Activated T-helper 1 cell treated with anti-CD3 and anti-CD28 coated beads, Interleukin-12 subunit alpha, Interleukin-12 subunit beta, Interleukin-2, Interleukin-4 antibody, amounts not matched to agents 30 ng/mL and 10 ng/mL and 1 ng/mL, durations not matched to agents 14 hours and 24 hours and 36 hours (primary cell): ENCODE measurements at regions not wholly inside any gene's neighbourhood (a gene's known extent, or its start where the extent isn't known, plus 50 kb on each side); places are given as distances from the start of the nearest gene placed in this dataset.

Source experiments
- DNase-seq: peaks from one replicate; pipeline ENCODE4 v3.0.0; 2021; ENCODE audit warnings: low spot score
- H3K27ac Mint-ChIP-seq: one replicate; pipeline ENCODE4 v1.8.0; 2021; ENCODE audit warnings: mild to moderate bottlenecking, mixed read lengths
- H3K27me3 Mint-ChIP-seq: one replicate; pipeline ENCODE4 v1.8.0; 2022; ENCODE audit warnings: mild to moderate bottlenecking, moderate library complexity, mixed read lengths; ENCODE audit not compliant: insufficient read depth
- H3K36me3 Mint-ChIP-seq: one replicate; pipeline ENCODE4 v1.8.0; 2021; ENCODE audit warnings: low read depth, mixed read lengths
- H3K4me1 Mint-ChIP-seq: one replicate; pipeline ENCODE4 v1.8.0; 2021; ENCODE audit warnings: low read depth, mixed read lengths
- H3K4me3 Mint-ChIP-seq: one replicate; pipeline ENCODE4 v1.8.0; 2021; ENCODE audit warnings: mild to moderate bottlenecking, moderate library complexity, mixed read lengths
- H3K9me3 Mint-ChIP-seq: one replicate; pipeline ENCODE4 v1.8.0; 2021; ENCODE audit warnings: mixed read lengths
- intact Hi-C: fragments of 100-400 bp; cut with micrococcal nuclease; formaldehyde crosslinking; loops from one replicate; pipeline ENCODE4 v1.15.1; 2024

GRCh38 chr9:20022410-20022809 lies 233.6 kb upstream of the SLC24A2 start:
- no peak for DNase-seq
- peaks cover 4% of the 10 kb centered on the region for H3K4me1 Mint-ChIP-seq
- intact Hi-C loops: no loop called here
- no peaks in the 10 kb centered on the region for H3K9me3 Mint-ChIP-seq
- no peaks in the 10 kb centered on the region for H3K27me3 Mint-ChIP-seq
- H3K4me3 Mint-ChIP-seq: no peak overlapping the region
- H3K36me3 Mint-ChIP-seq: peaks cover 4% of the 10 kb centered on the region
- H3K27ac Mint-ChIP-seq: no peak overlapping the region

DNA sequence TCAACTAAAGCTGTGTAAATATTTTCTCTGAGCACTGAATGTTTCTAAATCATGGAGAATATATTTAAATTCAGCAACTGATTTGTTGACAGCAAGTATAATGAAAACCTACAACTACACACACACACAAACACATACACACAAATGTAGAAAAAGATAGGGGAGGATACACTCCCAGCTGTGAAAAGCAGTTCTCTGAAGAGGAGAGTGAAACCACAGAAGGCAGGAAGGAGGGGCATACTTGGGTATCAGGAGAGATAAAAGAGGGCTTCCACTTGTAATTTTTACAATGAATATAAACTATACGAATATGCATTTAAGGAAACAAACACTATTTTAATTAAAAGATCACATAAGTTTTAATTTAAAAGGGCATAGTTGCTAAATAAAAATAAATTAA lies 227.8 kb upstream of the SLC24A2 start:
- peaks cover 31% of the 10 kb centered on the region for H3K9me3 Mint-ChIP-seq
- intact Hi-C loops: no loop called here
- H3K27me3 Mint-ChIP-seq: no peaks in the 10 kb centered on the region
- peak overlapping the region; percentile 60 for H3K27ac Mint-ChIP-seq
- DNase-seq: no peak
- peaks cover 45% of the 10 kb centered on the region for H3K4me1 Mint-ChIP-seq
- H3K36me3 Mint-ChIP-seq: peaks cover 13% of the 10 kb centered on the region
- peak overlapping the region; percentile 35 for H3K4me3 Mint-ChIP-seq

DNA sequence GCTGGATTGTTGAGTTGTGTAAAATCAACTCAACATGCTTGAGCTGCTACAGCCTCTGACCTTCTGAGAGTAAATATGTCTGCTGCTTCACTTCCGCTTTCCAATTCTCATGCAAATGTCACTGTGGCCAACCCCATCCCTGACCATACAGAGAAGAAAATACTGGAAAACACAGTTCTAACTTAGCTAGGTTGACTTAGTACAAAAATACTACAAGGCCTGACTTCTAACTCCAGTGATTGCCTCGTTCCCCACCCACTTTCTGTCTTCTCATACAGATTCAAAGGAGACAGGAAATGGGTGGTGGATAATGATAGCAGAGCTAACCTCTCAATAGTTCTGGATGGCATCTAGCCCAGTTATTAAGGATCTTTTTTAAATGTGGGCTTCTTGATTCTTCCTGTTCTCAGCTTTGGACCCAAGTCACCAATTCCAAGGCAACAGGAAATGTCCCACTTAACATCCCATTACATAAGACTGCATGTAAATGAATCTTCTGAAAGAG lies 226.6 kb upstream of the SLC24A2 start:
- intact Hi-C loops: no loop called here
- no peak for DNase-seq
- no peaks in the 10 kb centered on the region for H3K27me3 Mint-ChIP-seq

GRCh38 chr9:20014168-20014567 lies 225.3 kb upstream of the SLC24A2 start:
- intact Hi-C loops: no loop called here
- DNase-seq: no peak
- H3K27ac Mint-ChIP-seq: no peak overlapping the region
- no peak overlapping the region for H3K4me3 Mint-ChIP-seq
- no peaks in the 10 kb centered on the region for H3K27me3 Mint-ChIP-seq
- peaks cover 50% of the 10 kb centered on the region for H3K4me1 Mint-ChIP-seq
- peaks cover 19% of the 10 kb centered on the region for H3K36me3 Mint-ChIP-seq
- peaks cover 38% of the 10 kb centered on the region for H3K9me3 Mint-ChIP-seq

More for the DNA sequence above, 226.6 kb upstream of the SLC24A2 start:
- H3K9me3 Mint-ChIP-seq: peaks cover 38% of the 10 kb centered on the region
- H3K4me1 Mint-ChIP-seq: peaks cover 50% of the 10 kb centered on the region
- peaks cover 19% of the 10 kb centered on the region for H3K36me3 Mint-ChIP-seq
- H3K27ac Mint-ChIP-seq: peak overlapping the region; percentile 74
- no peak overlapping the region for H3K4me3 Mint-ChIP-seq

DNA sequence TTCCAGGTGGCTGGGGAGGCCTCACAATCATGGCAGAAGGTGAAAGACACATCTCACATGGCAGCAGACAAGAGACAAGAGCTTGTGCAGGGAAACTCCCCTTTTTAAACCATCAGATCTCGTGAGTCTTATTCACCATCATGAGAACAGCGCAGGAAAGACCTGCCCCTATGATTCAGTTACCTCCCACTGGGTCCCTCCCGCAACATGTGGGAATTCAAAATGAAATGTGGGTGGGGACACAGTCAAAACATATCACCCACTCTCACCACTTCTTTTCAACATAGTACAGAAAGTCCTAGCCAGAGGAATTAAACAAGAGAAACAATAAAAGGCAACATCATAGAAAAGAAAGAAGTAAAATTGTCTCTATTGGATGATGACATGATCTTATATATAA lies 223.4 kb upstream of the SLC24A2 start:
- Mint-ChIP-seq H3K4me1 (peaks cover 50% of the 10 kb centered on the region), H3K4me3 (no peak overlapping the region), H3K9me3 (peaks cover 38% of the 10 kb centered on the region), H3K27me3 (no peaks in the 10 kb centered on the region), H3K27ac (peak overlapping the region; percentile 13), H3K36me3 (peaks cover 18% of the 10 kb centered on the region)
- DNase-seq: no peak
- intact Hi-C loops: loop anchor here (2.0 kb wide), 1 partner anchor 13 kb away; no protein-coding TSS in a partner anchor

- Mint-ChIP-seq H3K27ac (no peak overlapping the region), H3K4me1 (peaks cover 31% of the 10 kb centered on the region), H3K27me3 (no peaks in the 10 kb centered on the region), H3K9me3 (peaks cover 24% of the 10 kb centered on the region), H3K4me3 (no peak overlapping the region), H3K36me3 (peaks cover 10% of the 10 kb centered on the region)
- intact Hi-C loops: no loop called here
- DNase-seq: no peak
Measured at GRCh38 chr9:20009606-20010005, 220.8 kb upstream of the SLC24A2 start.

DNA sequence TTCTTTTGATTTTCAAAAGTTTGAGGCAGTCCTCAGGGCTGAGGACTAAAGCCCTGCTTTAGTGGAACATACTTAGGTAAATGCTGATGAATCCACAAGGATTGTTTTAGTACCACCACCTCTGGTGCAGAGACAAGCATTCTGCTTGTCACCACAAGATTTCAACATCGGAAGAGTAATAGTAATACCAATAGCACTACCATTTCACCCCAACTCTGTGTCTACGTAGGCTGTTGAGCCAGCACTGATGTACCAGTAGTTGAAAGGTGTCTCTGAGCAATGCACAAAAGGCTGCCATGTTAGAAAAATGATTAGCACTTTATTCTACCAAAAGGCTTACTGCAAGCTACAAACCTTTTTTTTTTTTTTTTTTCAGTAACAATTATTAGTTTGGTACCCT lies 213.2 kb upstream of the SLC24A2 start:
- Mint-ChIP-seq H3K27me3 (no peaks in the 10 kb centered on the region), H3K4me1 (peaks cover 47% of the 10 kb centered on the region), H3K4me3 (no peak overlapping the region), H3K36me3 (peaks cover 13% of the 10 kb centered on the region), H3K27ac (no peak overlapping the region), H3K9me3 (peaks cover 19% of the 10 kb centered on the region)
- no peak for DNase-seq
- intact Hi-C loops: no loop called here

- Mint-ChIP-seq H3K27me3 (no peaks in the 10 kb centered on the region), H3K4me3 (no peak overlapping the region), H3K27ac (no peak overlapping the region), H3K36me3 (peaks cover 17% of the 10 kb centered on the region), H3K4me1 (peaks cover 52% of the 10 kb centered on the region), H3K9me3 (peaks cover 23% of the 10 kb centered on the region)
- intact Hi-C loops: no loop called here
- no peak for DNase-seq
Measured at GRCh38 chr9:20001058-20001457, 212.2 kb upstream of the SLC24A2 start.

DNA sequence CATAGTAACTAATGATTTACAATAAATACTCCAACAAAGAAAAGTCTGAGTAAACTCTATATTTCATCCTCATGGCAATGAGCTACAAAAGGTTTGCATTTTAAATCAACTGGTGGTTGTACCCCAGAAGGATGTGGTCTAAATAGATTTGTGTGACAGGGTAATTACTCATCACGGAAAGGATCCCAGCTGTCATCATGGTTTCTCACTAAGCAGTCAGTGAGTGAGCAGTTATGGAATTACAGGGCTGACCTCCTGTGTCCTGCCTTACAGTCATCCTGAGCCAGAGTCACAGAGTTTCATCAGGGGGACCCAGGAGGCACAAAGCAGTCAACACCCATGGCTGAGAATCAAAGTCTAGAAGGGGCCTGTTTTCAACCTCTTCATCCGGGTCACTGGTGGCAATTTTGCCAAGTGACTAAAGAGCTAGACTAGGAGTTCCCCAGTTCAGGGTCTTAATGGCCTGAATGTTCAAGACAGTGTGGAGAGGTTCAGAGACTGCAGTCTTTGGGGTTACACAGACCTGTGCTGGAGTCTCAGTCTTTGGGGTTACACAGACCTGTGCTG lies 210.7 kb upstream of the SLC24A2 start:
- Mint-ChIP-seq H3K36me3 (peaks cover 20% of the 10 kb centered on the region), H3K27me3 (no peaks in the 10 kb centered on the region), H3K4me3 (peak overlapping the region; percentile 63), H3K27ac (peak overlapping the region; percentile 99), H3K9me3 (peaks cover 23% of the 10 kb centered on the region), H3K4me1 (peaks cover 66% of the 10 kb centered on the region)
- peak; percentile 62 for DNase-seq
- intact Hi-C loops: loop anchor here (1.0 to 10.0 kb wide), 21 partner anchors 7 to 1575 kb away; partner anchors contain the start of gene RPS6

GRCh38 chr9:19998823-19999455 lies 210.1 kb upstream of the SLC24A2 start:
- Mint-ChIP-seq H3K27ac (peak overlapping the region; percentile 99), H3K4me1 (peaks cover 73% of the 10 kb centered on the region), H3K36me3 (peaks cover 20% of the 10 kb centered on the region), H3K27me3 (no peaks in the 10 kb centered on the region), H3K9me3 (peaks cover 23% of the 10 kb centered on the region), H3K4me3 (peak overlapping the region; percentile 63)
- no peak for DNase-seq
- intact Hi-C loops: loop anchor here (1.0 to 10.0 kb wide), 20 partner anchors 14 to 1576 kb away; partner anchors contain the start of gene RPS6

GRCh38 chr9:19998153-19998552 lies 209.3 kb upstream of the SLC24A2 start:
- H3K9me3 Mint-ChIP-seq: peaks cover 23% of the 10 kb centered on the region
- DNase-seq: no peak
- intact Hi-C loops: loop anchor here (2.0 to 10.0 kb wide), 9 partner anchors 15 to 1577 kb away; partner anchors contain the start of gene RPS6
- H3K4me1 Mint-ChIP-seq: peaks cover 79% of the 10 kb centered on the region
- H3K27ac Mint-ChIP-seq: peak overlapping the region; percentile 99
- no peaks in the 10 kb centered on the region for H3K27me3 Mint-ChIP-seq
- no peak overlapping the region for H3K4me3 Mint-ChIP-seq
- peaks cover 20% of the 10 kb centered on the region for H3K36me3 Mint-ChIP-seq

- Mint-ChIP-seq H3K4me1 (peaks cover 87% of the 10 kb centered on the region), H3K36me3 (peaks cover 20% of the 10 kb centered on the region), H3K9me3 (peaks cover 28% of the 10 kb centered on the region)
Measured at GRCh38 chr9:19995619-19996018, 206.8 kb upstream of the SLC24A2 start.

DNA sequence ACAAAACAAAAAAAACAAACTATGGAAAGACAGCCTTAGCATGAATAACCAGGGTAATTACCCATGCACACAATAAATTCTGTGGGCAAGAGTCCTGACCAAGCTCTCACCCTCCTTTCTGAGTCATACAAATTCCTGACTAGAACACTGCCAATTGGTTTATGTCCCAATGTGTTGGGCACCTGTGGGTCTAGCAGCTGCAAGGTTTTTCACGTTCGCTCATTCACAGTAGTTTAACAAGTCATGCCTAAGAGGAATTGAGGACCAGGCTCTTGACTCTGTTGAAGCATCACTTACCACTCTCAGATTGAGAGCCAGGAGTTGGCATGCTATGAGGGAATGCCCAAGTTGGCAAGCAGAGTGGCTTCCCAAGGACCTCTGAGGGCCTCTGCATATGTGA lies 205.5 kb upstream of the SLC24A2 start:
- H3K9me3 Mint-ChIP-seq: peaks cover 28% of the 10 kb centered on the region
- intact Hi-C loops: loop anchor here (10.0 kb wide), 4 partner anchors 249 to 1581 kb away; partner anchors contain the start of gene RPS6
- peaks cover 74% of the 10 kb centered on the region for H3K4me1 Mint-ChIP-seq
- no peak for DNase-seq
- peak overlapping the region; percentile 41 for H3K27ac Mint-ChIP-seq
- H3K27me3 Mint-ChIP-seq: no peaks in the 10 kb centered on the region
- no peak overlapping the region for H3K4me3 Mint-ChIP-seq
- H3K36me3 Mint-ChIP-seq: peaks cover 20% of the 10 kb centered on the region

More at GRCh38 chr9:19995619-19996018, 206.8 kb upstream of the SLC24A2 start:
- DNase-seq: no peak
- no peak overlapping the region for H3K4me3 Mint-ChIP-seq
- H3K27me3 Mint-ChIP-seq: no peaks in the 10 kb centered on the region
- peak overlapping the region; percentile 69 for H3K27ac Mint-ChIP-seq
- intact Hi-C loops: loop anchor here (5.0 to 10.0 kb wide), 6 partner anchors 63 to 1579 kb away; partner anchors contain the start of gene RPS6
